ENCODE measurements at regions not wholly inside any gene's neighbourhood (a gene's known extent, or its start where the extent isn't known, plus 50 kb on each side); places are given as distances from the start of the nearest gene placed in this dataset.
"Not testable (repeated sequence)": the region's sequence is repeated elsewhere in the genome, so short reads cannot be mapped to it uniquely, and the experiment has no call there.

DNA sequence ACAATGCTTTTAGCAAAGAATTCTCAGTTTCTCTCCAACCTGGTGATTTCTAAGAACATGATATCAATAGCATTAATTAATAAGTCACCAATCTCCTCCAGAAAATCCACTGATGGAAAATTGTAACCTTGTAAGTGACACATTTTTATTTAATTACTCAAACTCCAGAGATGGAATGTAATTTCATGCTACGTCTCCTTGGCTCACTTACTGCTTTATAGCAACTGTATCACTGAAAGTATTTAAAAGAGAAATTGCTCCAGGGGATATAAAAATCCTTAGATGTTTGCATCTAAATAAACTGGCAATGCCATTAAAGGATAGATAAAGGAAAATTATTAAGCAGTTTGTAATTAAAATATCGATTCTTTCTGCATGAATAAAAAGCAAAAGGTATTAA is 325.4 kb downstream of the TSN start:
- ChIA-PET POLR2A (no interaction called here), CTCF (interaction anchor here (1.0 kb wide), 1 partner anchor 11 kb away, joined by 3 read pairs; no protein-coding TSS in a partner anchor)
- no peak for TF ChIP-seq CTCF (IDR thresholded peaks at IDR 0.05; ENCODE audit: control extremely low read depth, extremely low read depth, low read depth, missing control alignments)
- no peak for DNase-seq (ENCODE audit: extremely low spot score)

GRCh38 chr2:122081751-122082150 is 326.3 kb downstream of the TSN start:
- CTCF ChIA-PET: no interaction called here
- POLR2A ChIA-PET: no interaction called here
- DNase-seq (ENCODE audit: extremely low spot score): no peak
- no peak for TF ChIP-seq CTCF (IDR thresholded peaks at IDR 0.05; ENCODE audit: control extremely low read depth, extremely low read depth, low read depth, missing control alignments)

DNA sequence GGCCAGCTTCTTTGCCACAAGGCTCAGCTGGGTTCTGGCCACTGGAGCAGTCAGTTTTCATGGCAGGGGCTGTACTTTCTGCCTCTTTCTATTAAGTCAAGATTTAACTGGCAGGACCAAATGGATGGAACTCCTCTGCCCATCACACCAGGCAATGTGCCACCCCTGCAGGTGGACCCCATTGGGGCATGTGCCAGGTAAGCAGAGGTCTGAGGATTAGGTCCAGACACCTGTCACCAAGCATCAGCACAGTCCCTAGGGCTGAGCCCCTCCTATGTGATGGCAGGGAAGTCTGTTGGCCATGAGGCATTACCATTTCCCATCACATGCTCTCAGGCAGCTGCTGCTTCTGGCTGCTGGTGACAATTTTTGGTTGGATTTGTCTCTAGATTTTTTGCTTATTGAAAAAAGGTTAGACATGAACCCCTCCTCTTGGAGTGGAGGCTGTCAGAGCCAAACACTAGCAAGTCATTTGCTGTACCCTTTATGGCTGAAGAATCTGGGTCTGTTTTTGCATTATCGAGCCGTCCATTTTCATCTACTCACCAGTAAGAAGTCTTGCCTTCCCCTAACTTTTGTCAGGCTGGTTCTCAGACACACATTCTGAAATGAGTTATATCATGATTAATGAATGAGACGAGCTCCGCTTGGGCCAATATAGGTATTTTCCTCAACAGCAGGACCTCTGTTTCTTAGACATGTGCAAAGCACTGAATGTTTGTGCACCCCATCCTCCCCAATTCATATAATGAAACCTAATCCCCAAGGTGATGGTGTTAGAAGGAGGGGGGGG is 328.0 kb downstream of the TSN start:
- TF ChIP-seq CTCF (IDR thresholded peaks at IDR 0.05; ENCODE audit: control extremely low read depth, extremely low read depth, low read depth, missing control alignments): no peak
- no peak for DNase-seq (ENCODE audit: extremely low spot score)
- ChIA-PET CTCF (no interaction called here), POLR2A (no interaction called here)

DNA sequence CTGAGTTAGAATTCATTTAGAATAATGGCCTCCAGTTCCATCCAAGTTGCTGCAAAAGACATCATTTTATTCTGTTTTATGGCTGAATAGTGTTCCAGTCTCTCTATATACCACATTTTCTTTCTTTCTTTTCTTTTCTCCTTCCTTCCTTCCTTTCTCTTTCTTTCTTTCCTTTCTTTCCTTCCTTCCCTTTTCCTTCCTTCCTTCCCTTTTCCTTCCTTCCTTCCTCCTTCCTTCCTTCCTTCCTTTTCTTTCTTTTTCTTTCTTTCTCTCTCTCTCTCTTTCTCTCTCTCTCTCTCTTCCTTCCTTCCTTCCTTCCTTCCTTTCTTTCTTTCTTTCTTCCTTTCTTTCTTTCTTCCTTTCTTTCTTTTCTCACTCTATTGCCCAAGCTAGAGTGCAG is 330.2 kb downstream of the TSN start:
- DNase-seq (ENCODE audit: extremely low spot score); POLR2A ChIA-PET; CTCF ChIA-PET: not testable (repeated sequence)

DNA sequence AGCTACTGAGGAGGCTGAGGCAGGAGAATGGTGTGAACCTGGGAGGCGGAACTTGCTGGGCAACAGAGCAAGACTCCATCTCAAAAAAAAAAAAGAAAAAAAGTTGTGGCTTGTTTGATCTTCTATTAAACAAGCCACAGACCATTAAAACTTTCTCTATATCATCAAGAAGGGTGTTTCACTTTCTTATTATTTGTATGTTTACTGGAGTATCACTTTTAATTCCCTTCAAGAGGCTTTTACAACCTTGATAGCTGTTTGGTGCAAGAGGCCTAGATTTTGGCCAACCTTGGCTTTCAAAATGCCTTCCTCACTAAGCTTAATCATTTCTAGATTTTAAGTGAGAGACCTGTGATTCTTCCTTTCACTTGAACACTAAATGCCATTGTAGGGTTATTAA is 339.1 kb downstream of the TSN start:
- ChIA-PET CTCF (no interaction called here), POLR2A (no interaction called here)
- no peak for TF ChIP-seq CTCF (IDR thresholded peaks at IDR 0.05; ENCODE audit: control extremely low read depth, extremely low read depth, low read depth, missing control alignments)
- DNase-seq (ENCODE audit: extremely low spot score): no peak

GRCh38 chr2:122096761-122097160 is 341.3 kb downstream of the TSN start:
- TF ChIP-seq CTCF (IDR thresholded peaks at IDR 0.05; ENCODE audit: control extremely low read depth, extremely low read depth, low read depth, missing control alignments): no peak
- POLR2A ChIA-PET: no interaction called here
- DNase-seq (ENCODE audit: extremely low spot score): no peak
- CTCF ChIA-PET: no interaction called here

- ChIA-PET CTCF (interaction anchor here (1.3 kb wide), 1 partner anchor 18 kb away, joined by 3 read pairs; no protein-coding TSS in a partner anchor), POLR2A (no interaction called here)
- no peak for TF ChIP-seq CTCF (IDR thresholded peaks at IDR 0.05; ENCODE audit: control extremely low read depth, extremely low read depth, low read depth, missing control alignments)
- DNase-seq (ENCODE audit: extremely low spot score): no peak
These were observed 342.9 kb downstream of the TSN start for GRCh38 chr2:122098306-122098705.

Data from GM10248 (cell line).